Omental fat pad (tissue), 3 donors: ENCODE measurements at regions not wholly inside any gene's neighbourhood (a gene's known extent, or its start where the extent isn't known, plus 50 kb on each side); places are given as distances from the start of the nearest gene placed in this dataset.

Experiments used
- ATAC-seq: fragments of 150-250 bp; one replicate; pipeline ENCODE4 v1.9.1; 2016; ENCODE audit warnings: mild to moderate bottlenecking, moderate library complexity; ENCODE audit not compliant: low FRiP score
- DNase-seq: peaks from one replicate; pipeline ENCODE4 v3.0.0-alpha.2; 2019; ENCODE audit warnings: low spot score
- TF ChIP-seq, protein P1 (sequence below), 3 donors: fragments of 450-650 bp; IDR thresholded peaks; one replicate each; pipeline ENCODE4 v1.5.1; 2016 to 2017; ENCODE audit warnings: antibody characterized with exemption in 3 of 3, mild to moderate bottlenecking in 3 of 3, moderate library complexity in 2 of 3

DNA sequence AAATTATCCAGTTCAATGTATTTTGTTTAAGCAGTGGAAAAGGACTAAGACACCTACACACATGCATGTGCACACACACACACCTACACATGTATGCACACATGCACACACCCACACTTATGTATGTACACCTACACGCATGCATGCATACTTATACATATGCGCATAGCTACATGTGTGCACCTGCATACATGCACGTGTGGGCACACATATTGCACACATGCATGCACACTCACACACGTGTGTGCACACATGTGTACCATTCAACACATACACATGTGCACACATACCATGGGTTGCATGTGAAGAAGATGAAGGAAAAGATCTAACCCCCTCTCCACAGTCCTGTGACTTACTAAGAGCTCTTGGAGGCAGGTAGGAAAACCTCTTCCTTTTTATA, 122.0 kb upstream of the MAFB start:
- DNase-seq = no peak
- ATAC-seq = no peak
- TF ChIP-seq, protein P1, sequence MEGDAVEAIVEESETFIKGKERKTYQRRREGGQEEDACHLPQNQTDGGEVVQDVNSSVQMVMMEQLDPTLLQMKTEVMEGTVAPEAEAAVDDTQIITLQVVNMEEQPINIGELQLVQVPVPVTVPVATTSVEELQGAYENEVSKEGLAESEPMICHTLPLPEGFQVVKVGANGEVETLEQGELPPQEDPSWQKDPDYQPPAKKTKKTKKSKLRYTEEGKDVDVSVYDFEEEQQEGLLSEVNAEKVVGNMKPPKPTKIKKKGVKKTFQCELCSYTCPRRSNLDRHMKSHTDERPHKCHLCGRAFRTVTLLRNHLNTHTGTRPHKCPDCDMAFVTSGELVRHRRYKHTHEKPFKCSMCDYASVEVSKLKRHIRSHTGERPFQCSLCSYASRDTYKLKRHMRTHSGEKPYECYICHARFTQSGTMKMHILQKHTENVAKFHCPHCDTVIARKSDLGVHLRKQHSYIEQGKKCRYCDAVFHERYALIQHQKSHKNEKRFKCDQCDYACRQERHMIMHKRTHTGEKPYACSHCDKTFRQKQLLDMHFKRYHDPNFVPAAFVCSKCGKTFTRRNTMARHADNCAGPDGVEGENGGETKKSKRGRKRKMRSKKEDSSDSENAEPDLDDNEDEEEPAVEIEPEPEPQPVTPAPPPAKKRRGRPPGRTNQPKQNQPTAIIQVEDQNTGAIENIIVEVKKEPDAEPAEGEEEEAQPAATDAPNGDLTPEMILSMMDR (IDR thresholded peaks at IDR 0.05) = no peak

DNA sequence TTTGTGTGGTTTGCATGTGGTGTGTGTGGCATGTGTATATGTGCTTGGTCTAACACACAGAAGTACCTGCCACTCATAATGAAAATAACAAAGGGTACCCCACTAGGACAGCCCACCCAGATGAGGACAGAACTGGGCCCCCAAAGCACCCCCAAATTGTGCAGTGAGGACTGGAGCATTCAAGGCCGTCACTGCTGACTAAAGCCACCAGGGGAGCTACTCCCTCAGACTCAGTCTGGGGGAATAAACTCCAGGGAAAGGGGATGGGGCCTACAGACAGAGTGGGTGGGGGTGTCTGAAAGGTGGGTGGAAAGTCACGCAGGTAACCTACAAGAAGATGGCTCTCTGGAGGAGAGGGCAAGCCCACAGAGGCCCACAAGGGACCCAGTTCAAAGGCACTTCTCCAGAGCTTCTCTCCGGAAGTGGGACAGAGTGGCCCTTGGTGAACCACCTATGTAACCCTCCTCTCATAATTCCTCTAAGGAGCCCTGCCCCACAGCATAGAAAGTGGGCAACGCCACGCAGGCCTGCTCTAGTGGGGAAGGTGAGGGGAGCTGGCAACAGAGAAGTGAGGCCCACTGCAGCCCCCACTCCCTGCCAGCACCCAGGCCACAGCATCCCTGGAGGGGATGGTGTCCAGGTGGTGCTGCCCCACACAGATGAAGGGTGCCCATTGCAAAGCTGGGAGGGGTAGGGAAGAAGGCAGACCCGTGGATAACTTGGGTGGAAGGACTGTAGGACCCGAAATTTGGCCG, 122.8 kb upstream of the MAFB start:
- ATAC-seq = peak; percentile 26
- no peak for DNase-seq
- TF ChIP-seq, protein P1 (IDR thresholded peaks at IDR 0.05) = no peak

DNA sequence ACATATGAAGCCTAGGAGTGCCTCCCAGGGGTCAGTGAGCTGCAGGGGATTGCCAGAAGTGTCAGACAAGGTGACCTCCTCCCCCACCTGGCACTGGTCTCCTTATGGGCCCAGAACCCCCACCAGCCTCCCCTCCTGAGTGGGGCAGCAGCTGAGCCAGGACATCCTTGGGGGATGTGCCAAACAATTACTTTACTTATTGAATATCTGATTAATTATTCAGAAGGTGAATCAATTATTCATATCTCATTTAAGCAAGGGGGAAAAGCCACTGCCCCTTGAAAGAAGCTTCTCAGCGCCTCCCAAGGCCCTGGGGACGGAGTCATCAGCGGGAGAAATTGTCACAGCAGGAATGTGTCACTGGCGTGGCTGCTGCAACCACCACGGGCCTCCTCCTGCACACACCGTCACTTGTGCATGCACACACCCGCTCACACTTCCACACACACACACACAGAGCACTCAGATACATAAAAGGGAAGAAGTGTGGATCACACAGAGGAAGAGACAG, 123.4 kb upstream of the MAFB start:
- TF ChIP-seq, protein P1 (IDR thresholded peaks at IDR 0.05) = no peak
- no peak for DNase-seq
- ATAC-seq = peak; percentile 33

DNA sequence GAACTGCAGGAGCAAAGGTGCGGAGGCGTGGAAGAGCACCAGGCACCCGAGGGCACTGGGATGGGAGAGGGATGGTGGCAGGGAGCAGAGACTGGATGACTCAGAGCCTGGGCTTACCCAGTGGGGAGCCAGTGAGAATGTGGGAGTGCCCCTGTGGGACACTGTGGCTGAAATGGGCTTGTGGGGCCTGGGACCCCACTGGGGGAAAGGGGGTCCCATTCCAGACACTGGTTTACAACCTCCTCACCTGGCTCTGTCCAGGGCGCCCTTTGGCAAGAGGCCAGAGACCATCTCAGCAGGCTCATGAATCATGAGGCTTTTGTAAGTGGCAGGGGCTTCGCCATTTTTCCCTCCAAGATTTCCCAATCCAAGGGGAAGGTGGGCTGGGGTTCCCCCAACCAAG, 124.0 kb upstream of the MAFB start:
- TF ChIP-seq, protein P1 (IDR thresholded peaks at IDR 0.05) = no peak
- DNase-seq (no peak), ATAC-seq (no peak)

DNA sequence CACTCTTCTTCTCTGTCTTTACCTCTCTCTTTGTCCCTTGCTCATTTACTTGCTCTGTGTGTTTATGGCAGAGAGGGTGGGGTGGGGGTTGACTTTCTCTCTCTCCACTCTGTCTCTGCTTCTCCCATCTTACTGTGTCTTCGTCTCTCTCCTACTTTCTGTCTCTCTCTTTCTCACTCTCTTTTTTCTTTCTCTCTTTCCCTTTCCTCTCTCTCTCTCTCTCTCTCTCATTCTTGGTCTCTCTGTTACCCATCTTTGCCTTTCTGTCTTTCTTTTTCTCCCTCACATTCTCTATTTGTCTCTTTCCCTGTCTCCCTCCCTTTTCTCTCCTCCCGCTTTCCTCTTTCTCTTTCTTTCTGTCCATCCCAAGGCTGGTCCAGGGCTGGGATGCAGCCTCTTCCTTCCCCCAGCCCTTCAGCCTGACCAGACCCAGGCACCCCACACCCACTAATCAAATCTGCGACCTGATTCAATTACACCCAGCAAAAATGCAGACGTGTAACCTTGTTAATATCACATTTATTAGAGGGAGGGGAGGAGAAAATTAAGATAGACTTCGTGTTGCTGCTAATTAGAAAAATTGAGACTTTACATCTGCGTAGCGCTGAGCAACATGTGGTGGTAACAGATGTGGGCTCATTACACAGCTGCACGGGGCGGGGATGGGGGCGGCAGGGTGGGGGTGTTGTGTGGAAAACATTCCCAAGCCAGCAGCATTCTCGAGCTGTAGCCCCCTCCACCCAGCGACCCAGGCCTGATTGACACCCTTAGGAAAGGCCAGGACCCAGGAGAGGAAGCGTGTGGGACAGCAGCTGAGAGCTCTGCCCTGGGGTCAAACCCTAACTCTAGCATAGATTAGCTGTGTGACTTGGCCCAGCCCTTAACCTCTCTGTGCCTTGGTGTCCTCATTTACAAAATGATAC, 124.9 kb upstream of the MAFB start:
- TF ChIP-seq, protein P1 (IDR thresholded peaks at IDR 0.05) = no peak
- DNase-seq (no peak), ATAC-seq (no peak)

DNA sequence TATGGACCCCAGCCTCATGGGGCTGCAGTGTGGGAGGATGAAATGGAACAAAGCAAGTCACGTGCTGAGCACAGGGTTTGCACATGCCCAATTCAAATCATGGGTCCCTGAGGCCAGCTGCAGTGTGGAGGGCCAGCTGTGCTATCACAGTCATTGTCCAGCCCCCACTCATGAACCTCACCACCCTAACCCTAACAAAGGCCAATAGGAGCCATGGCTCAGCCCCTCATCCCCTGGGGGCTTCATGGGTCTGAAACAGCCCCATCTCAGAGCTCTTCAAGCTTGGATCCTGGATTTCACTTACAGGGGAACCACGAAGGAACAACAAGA, 125.6 kb upstream of the MAFB start:
- no peak for DNase-seq
- no peak for ATAC-seq
- TF ChIP-seq, protein P1 (IDR thresholded peaks at IDR 0.05) = no peak
